ENCODE measurements at regions not wholly inside any gene's neighbourhood (a gene's known extent, or its start where the extent isn't known, plus 50 kb on each side); places are given as distances from the start of the nearest gene placed in this dataset.

- TF ChIP-seq CTCF (IDR thresholded peaks at IDR 0.05; ENCODE audit: control extremely low read depth, extremely low read depth, low read depth, missing control alignments): no peak
- POLR2A ChIA-PET: no interaction called here
- no peak for DNase-seq (ENCODE audit: extremely low spot score)
- CTCF ChIA-PET: interaction anchor here (1.3 kb wide), 1 partner anchor 23 kb away, joined by 3 read pairs; no protein-coding TSS in a partner anchor
These were observed 550.9 kb upstream of the LCORL start for GRCh38 chr4:18572481-18572880.

GRCh38 chr4:18571301-18571761 lies 549.8 kb upstream of the LCORL start:
- no peak for DNase-seq (ENCODE audit: extremely low spot score)
- ChIA-PET CTCF (interaction anchor here (1.3 kb wide), 1 partner anchor 24 kb away, joined by 3 read pairs; no protein-coding TSS in a partner anchor), POLR2A (no interaction called here)
- no peak for TF ChIP-seq CTCF (IDR thresholded peaks at IDR 0.05; ENCODE audit: control extremely low read depth, extremely low read depth, low read depth, missing control alignments)

GRCh38 chr4:18570370-18570769 lies 548.8 kb upstream of the LCORL start:
- ChIA-PET CTCF (no interaction called here), POLR2A (no interaction called here)
- DNase-seq (ENCODE audit: extremely low spot score): no peak
- TF ChIP-seq CTCF (IDR thresholded peaks at IDR 0.05; ENCODE audit: control extremely low read depth, extremely low read depth, low read depth, missing control alignments): no peak

GRCh38 chr4:18568600-18568999 lies 547.0 kb upstream of the LCORL start:
- no peak for TF ChIP-seq CTCF (IDR thresholded peaks at IDR 0.05; ENCODE audit: control extremely low read depth, extremely low read depth, low read depth, missing control alignments)
- DNase-seq (ENCODE audit: extremely low spot score): no peak
- POLR2A ChIA-PET: no interaction called here
- CTCF ChIA-PET: no interaction called here

GRCh38 chr4:18566970-18567799 lies 545.6 kb upstream of the LCORL start:
- no peak for DNase-seq (ENCODE audit: extremely low spot score)
- no peak for TF ChIP-seq CTCF (IDR thresholded peaks at IDR 0.05; ENCODE audit: control extremely low read depth, extremely low read depth, low read depth, missing control alignments)
- CTCF ChIA-PET: interaction anchor here (1.6 kb wide), 1 partner anchor 11 kb away, joined by 3 read pairs; no protein-coding TSS in a partner anchor
- POLR2A ChIA-PET: no interaction called here

GRCh38 chr4:18559492-18559891 lies 537.9 kb upstream of the LCORL start:
- CTCF ChIA-PET: interaction anchor here (0.7 to 1.3 kb wide), 3 partner anchors 10 to 1011 kb away, joined by 3 read pairs; no protein-coding TSS in a partner anchor
- POLR2A ChIA-PET: no interaction called here
- no peak for DNase-seq (ENCODE audit: extremely low spot score)
- no peak for TF ChIP-seq CTCF (IDR thresholded peaks at IDR 0.05; ENCODE audit: control extremely low read depth, extremely low read depth, low read depth, missing control alignments)

Data from GM10248 (cell line).